ENCODE measurements at regions not wholly inside any gene's neighbourhood (a gene's known extent, or its start where the extent isn't known, plus 50 kb on each side); places are given as distances from the start of the nearest gene placed in this dataset.

GRCh38 chr4:126051689-126052424 is 737.1 kb downstream of the FAT4 start:
- FAIRE-seq: peak; percentile 84

DNA sequence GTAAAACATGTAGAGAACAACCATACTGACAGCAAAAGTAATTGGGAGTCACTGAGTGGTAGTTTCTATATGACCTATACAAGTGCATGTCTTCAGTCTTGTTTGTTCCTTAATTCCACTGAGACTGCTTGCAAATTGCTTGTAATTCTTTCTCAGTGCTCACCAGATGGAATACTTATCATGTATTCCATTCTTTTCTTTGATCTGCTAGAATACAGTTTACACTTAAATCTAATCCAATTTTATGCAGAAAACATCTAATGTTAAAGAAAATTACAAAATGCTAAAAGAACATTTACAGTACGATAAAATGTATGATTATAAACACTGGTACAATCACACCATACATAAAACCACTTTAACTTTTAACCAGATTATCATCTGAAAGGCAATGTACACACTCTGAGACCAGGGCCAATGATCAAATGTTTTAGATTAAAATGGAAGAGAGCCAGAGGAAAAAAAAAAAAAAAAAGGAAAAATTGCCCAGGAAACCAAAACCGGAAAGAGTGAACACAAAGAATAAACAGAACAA is 741.4 kb downstream of the FAT4 start:
- no peak for FAIRE-seq

- no peak for FAIRE-seq
These were observed 742.6 kb downstream of the FAT4 start for GRCh38 chr4:126057371-126057770.

GRCh38 chr4:126058596-126058995 is 743.8 kb downstream of the FAT4 start:
- no peak for FAIRE-seq

DNA sequence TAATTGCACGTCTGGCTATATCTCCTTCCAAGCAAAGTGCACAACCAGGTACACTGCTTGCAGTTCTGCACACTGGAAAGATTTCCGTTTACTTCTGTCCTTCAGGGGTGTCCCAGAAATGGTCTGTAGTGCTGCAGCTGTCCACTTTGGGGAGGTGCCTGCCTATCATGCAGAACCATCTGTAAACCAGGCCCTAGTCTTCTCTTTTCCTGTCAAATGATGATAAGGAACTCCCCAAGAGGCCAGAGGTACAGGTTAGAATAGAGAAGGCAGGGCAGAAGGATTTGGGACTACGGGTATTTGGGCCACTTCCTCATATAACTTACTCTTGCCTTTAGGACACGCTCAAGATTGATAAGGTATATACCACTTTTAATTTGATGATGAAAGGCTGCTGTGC is 746.9 kb downstream of the FAT4 start:
- FAIRE-seq: no peak

- no peak for FAIRE-seq
These were observed 750.3 kb downstream of the FAT4 start for GRCh38 chr4:126065016-126065415.

DNA sequence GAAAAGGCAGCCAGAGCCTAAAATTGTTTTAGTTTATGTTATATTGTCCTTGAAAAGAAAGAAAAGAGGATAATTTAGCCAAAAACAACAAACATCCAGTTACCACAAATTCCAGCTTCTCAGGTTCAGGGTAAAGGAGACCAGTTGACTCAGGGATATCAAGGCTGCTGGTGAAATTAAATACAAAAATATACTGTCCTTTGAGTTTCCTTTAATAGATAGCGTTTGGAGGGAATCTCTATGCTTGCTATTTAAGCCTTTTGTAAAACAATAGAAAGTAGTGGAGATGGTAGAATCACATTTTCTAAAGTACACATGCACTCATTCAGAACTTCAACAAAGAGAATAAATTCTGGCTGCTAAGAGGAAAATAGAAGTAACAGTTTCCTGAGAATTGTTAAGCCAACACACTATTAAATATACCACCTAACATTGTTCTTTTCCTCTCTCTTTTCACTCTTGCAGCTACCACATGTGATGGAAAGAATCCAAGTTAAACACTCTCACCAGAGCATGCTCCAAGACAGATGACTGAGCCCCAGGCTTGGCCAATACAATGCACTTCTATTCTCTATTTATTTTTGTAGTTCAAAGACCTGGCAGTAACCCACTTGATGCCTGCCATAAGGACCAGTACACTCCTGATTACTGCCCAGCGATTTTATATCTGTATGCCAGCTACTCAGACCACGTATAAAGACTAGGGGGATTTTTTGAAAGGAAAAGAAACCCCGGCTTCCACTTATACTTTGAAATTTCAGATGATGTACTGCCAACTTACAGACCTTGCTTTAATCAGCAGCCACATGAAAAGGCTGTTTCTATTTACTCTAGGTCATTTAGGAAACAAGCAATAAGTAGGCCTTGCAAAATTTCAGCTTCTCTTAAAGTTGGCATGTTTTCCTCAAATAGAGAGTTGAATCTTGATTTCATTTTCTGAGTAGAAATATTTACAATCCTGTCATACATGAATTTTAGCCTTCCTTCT is 756.9 kb downstream of the FAT4 start:
- FAIRE-seq: peak; percentile 76

- no peak for FAIRE-seq
These were observed 766.6 kb downstream of the FAT4 start for GRCh38 chr4:126081336-126081735.

DNA sequence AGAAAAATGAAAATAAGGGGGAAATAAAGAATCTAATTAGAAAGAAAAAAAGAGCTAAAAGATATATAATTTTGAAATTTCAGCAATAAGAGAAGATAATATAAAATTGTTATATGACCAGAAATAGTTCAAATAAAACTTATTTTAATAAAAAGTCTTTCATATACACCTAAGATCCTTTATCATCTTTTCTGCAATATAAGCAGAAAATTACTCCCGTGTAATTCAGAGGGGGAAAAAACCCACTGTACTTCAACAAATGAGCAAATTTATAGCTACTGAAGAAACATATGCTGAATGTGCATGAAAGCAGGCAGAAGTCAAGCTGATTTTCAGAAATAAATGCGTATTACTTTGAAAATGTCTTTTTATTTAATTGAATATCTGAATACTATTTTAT is 771.3 kb downstream of the FAT4 start:
- no peak for FAIRE-seq

- no peak for FAIRE-seq
These were observed 772.3 kb downstream of the FAT4 start for GRCh38 chr4:126087101-126087500.

DNA sequence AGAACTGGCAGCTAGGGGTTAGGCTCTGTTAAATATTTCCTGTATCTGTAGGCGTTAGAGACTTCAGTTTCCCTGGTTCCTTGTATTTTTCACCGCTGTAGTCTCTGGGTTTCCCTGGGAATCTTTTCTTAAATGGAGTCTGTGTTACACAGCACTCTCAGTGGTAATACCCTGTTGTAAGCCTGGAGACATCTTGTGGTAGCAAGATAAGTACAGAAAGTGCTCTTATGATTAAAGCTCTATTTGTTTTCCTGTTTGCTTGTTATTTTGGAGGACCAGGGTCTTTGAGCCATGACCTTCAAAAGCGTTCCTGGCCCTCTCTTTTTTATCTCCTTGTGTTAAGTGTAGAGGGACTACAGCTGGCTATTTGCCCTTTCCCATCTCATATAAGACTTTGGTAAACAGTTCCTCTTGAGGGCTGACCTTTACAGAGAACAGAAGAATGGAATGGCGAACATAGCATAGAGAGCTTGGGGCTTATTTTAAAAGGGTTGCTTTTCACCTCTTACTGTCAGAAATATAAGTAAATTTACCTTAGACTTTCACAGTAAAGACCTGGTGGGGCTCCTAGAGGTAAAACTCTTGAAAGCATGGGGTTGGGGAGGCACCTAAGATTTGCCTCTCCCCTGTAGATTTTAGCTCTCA is 782.5 kb downstream of the FAT4 start:
- no peak for FAIRE-seq

- FAIRE-seq: no peak
These were observed 791.9 kb downstream of the FAT4 start for GRCh38 chr4:126106658-126107057.

DNA sequence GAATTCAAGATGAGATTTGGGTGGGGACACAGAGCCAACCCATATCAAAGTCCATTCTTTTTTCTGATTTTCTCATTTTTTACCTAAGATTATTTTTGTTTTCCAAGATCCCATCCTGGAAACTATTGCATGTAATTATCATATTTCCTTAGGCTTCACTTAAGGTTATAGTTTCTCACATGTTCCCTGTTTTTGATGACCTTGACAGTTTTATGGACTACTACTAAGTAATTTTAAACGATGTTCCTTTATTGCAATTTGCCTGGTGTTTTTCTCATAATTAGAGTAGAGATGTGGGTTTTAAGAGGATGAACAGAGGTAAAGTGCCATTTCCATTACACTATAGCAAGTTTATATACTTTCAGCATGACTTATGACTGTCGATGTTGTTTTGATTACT is 795.1 kb downstream of the FAT4 start:
- FAIRE-seq: no peak

DNA sequence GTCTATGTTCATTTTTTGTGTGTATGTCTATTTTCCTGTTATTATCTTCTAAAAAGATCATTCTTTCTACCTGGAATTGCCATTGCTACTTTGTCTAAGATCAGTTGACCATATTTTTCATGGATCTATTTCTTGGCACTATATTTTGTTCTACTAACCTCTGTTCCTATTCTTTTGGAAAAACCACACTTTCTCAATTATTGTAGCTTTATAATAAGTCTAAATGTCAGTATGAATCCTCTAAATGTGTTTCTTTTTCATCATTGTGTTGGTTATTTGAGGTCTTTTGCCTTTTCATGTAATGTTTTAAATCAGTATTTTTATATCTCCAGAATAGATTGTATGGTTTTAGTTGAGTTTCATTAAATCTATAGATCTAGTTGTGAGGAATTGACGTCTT is 798.3 kb downstream of the FAT4 start:
- FAIRE-seq: no peak

- FAIRE-seq: no peak
These were observed 809.0 kb downstream of the FAT4 start for GRCh38 chr4:126123611-126124325.

- FAIRE-seq: no peak
These were observed 810.1 kb downstream of the FAT4 start for GRCh38 chr4:126124818-126125217.

GRCh38 chr4:126130215-126130614 is 815.5 kb downstream of the FAT4 start:
- no peak for FAIRE-seq

DNA sequence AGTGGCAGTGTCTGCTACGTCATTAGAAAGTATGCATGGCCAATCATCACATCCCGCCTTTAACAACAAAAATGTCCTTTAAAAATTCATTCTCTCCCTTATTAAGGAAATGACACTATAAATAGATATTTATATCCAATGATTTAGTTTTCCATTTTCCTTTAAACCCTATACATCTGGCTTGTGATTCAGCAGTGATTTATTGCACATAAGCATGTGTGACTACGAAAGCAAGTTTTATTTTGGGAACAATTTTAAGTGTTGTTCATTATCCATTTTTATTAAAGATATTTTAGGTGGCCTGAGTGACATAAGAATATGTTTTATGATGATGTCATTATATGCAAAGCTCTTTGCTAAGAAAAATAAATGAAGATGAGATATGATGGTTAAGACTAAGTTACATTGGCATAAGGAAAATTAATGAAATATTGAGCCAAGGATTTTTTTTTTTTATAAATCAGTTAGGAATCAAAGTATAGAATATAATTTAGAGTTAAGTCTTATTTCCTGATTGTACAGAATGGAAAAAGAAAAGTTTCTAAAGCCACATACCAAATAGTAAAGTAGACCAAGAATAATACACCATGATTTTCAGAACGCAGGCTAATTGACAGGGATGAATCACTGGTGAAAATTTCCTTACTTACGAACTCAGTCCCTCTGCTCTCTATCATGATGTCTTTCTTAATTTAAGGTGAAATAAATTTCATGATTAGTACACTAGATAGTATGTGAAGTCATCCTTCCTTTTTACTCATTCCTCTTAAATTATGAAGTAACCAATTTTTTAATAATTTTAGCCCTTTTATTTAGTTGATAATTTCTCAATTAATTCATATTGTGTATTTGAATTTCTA is 822.4 kb downstream of the FAT4 start:
- FAIRE-seq: no peak

DNA sequence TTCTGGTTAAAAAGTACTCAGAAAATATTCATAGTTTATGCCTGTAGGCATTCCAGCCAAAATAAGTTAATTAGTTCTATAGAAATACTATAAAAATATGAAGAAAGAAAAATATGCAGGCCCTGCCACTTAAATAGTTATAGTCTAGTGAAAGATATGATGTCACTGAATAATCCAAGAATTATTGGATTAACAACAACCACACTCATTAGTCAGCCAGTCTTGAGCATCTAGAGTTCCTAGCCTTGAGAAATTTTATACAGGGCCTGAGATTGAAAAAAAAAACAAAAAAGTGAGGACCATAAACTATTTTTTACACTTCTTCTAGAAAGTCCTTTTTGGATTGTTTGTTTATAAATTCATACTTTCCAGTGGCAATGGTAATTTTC is 823.0 kb downstream of the FAT4 start:
- FAIRE-seq: peak; percentile 15

DNA sequence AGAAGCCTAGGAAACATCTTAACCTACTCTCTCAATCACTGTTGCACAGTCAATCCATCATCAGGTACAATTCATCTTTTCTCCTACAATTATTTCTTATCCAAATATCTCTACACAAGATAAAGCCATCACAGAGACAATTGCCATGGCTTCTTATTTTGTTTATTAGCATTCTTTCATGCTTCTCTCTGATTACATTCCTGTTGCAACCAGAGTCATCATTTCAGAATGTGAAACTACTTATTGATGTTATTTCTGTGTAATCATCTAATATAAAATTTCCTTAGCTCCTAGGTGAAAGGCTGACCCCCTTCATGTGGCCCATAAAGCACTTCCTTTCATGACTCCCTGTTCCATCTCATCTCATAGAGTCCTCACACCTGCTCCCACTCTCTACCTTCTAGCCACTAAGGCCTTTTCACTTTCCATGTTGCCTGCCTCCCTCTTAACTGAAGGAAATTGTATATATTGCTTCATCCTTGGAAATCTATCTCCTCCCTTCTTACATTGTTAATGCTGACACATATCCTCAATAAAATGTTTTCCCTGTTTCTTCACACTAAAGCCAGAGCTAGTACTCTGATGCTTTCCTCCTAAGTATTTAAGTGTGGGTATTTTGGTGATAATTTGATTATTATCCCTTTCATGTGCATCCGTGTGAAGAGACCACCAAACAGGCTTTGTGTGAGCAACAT is 829.9 kb downstream of the FAT4 start:
- no peak for FAIRE-seq

DNA sequence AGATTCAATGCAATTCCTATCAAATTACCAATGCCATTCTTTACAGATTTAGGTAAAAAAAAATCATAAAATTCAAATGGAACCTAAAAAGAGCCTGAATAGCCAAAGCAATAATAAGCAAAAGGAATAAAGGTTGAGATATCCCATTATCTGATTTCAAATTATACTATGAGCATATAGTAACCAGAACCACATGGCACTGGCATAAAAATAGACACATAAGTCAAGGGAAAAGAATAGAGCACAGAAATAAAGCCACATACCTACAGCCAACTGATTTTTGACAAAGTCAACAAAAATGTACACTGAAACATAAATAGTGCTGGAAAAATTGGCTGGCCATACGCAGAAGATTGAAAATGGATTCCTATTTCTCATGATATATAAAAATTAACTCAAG is 853.7 kb downstream of the FAT4 start:
- no peak for FAIRE-seq

Measured in endometrium (tissue), 2 donors.